Urinary bladder (tissue), 3 donors: ENCODE measurements at regions not wholly inside any gene's neighbourhood (a gene's known extent, or its start where the extent isn't known, plus 50 kb on each side); places are given as distances from the start of the nearest gene placed in this dataset.
"Not testable (repeated sequence)": the region's sequence is repeated elsewhere in the genome, so short reads cannot be mapped to it uniquely, and the experiment has no call there.

ENCODE experiments used
- DNase-seq: peaks from one replicate; pipeline ENCODE4 v3.0.0-alpha.2; 2015; ENCODE audit errors: extremely low spot score
- H3K27ac ChIP-seq: one replicate; pipeline ENCODE4 v1.5.1; 2013; ENCODE audit warnings: low read depth, mild to moderate bottlenecking, moderate library complexity
- H3K36me3 ChIP-seq: one replicate; pipeline ENCODE4 v1.6.1; 2013; ENCODE audit warnings: mild to moderate bottlenecking, moderate library complexity; ENCODE audit not compliant: insufficient read depth
- H3K4me1 ChIP-seq: one replicate; pipeline ENCODE4 v1.6.1; 2013; ENCODE audit warnings: mild to moderate bottlenecking, moderate library complexity; ENCODE audit not compliant: insufficient read depth
- H3K4me3 ChIP-seq: one replicate; pipeline ENCODE4 v1.5.1; 2013; ENCODE audit warnings: low read depth, low read length
- WGBS: extraction: QIAGEN DNeasy Blood & Tissue Kit; methylation state at CpG from one replicate; pipeline ENCODE4 v1.1.7; 2013; 5-methylcytosine and 5-hydroxymethylcytosine counted together
- donor health status: healthy with polysubstance abuse.
- donor health status: healthy.

- Histone ChIP-seq H3K4me3 (no peak overlapping the region), H3K36me3 (no peaks in the 10 kb centered on the region), H3K27ac (no peak overlapping the region), H3K4me1 (no peaks in the 10 kb centered on the region)
- DNase-seq, result no peak
- 74% methylated on average over 4 of the region's 4 CpGs for WGBS
These were observed 66.1 kb downstream of the RBMX2 start for GRCh38 chrX:130467936-130468335.

- Histone ChIP-seq H3K4me1 (no peaks in the 10 kb centered on the region), H3K36me3 (no peaks in the 10 kb centered on the region), H3K4me3 (no peak overlapping the region), H3K27ac (no peak overlapping the region)
- 55% methylated on average over 3 of the region's 3 CpGs for WGBS
- no peak for DNase-seq
These were observed 66.7 kb downstream of the RBMX2 start for GRCh38 chrX:130468395-130468923.

GRCh38 chrX:130482871-130483270 lies 81.1 kb downstream of the RBMX2 start:
- H3K27ac ChIP-seq, result no peak overlapping the region
- no peaks in the 10 kb centered on the region for H3K36me3 ChIP-seq
- no peak overlapping the region for H3K4me3 ChIP-seq
- 41% methylated on average over 2 of the region's 2 CpGs for WGBS
- H3K4me1 ChIP-seq, result no peaks in the 10 kb centered on the region
- DNase-seq, result no peak

- Histone ChIP-seq H3K27ac (no peak overlapping the region), H3K4me1 (no peaks in the 10 kb centered on the region), H3K36me3 (no peaks in the 10 kb centered on the region), H3K4me3 (no peak overlapping the region)
- WGBS, result 71% methylated on average over 1 of the region's 1 CpG
- no peak for DNase-seq
These were observed 84.1 kb downstream of the RBMX2 start for GRCh38 chrX:130485870-130486269.

- DNase-seq, H3K27ac ChIP-seq, H3K4me3 ChIP-seq, H3K36me3 ChIP-seq, H3K4me1 ChIP-seq: not testable (repeated sequence)
- WGBS, result 92% methylated on average over 10 of the region's 10 CpGs
These were observed 93.7 kb downstream of the RBMX2 start for GRCh38 chrX:130495502-130495901.

GRCh38 chrX:130497531-130497930 lies 95.7 kb downstream of the RBMX2 start:
- H3K36me3 ChIP-seq, result no peaks in the 10 kb centered on the region
- no peaks in the 10 kb centered on the region for H3K4me1 ChIP-seq
- no peak overlapping the region for H3K27ac ChIP-seq
- DNase-seq, result no peak
- H3K4me3 ChIP-seq, result no peak overlapping the region
- WGBS, result 51% methylated on average over 2 of the region's 2 CpGs

GRCh38 chrX:130498653-130499274 lies 97.0 kb downstream of the RBMX2 start:
- H3K4me3 ChIP-seq, result no peak overlapping the region
- no peaks in the 10 kb centered on the region for H3K4me1 ChIP-seq
- no peak overlapping the region for H3K27ac ChIP-seq
- no peaks in the 10 kb centered on the region for H3K36me3 ChIP-seq
- WGBS, result 92% methylated on average over 1 of the region's 1 CpG
- no peak for DNase-seq

GRCh38 chrX:130502016-130502570 lies 100.3 kb downstream of the RBMX2 start:
- DNase-seq, result no peak
- H3K27ac ChIP-seq, result no peak overlapping the region
- no peak overlapping the region for H3K4me3 ChIP-seq
- WGBS, result 72% methylated on average over 3 of the region's 3 CpGs
- no peaks in the 10 kb centered on the region for H3K36me3 ChIP-seq
- H3K4me1 ChIP-seq, result no peaks in the 10 kb centered on the region

GRCh38 chrX:130504019-130504418 lies 102.2 kb downstream of the RBMX2 start:
- Histone ChIP-seq H3K27ac (no peak overlapping the region), H3K4me3 (no peak overlapping the region), H3K4me1 (no peaks in the 10 kb centered on the region), H3K36me3 (no peaks in the 10 kb centered on the region)
- DNase-seq, result no peak
- 79% methylated on average over 2 of the region's 2 CpGs for WGBS

GRCh38 chrX:130507015-130507414 lies 105.2 kb downstream of the RBMX2 start:
- DNase-seq, result no peak
- H3K4me1 ChIP-seq, result no peaks in the 10 kb centered on the region
- 86% methylated on average over 2 of the region's 2 CpGs for WGBS
- no peak overlapping the region for H3K27ac ChIP-seq
- no peak overlapping the region for H3K4me3 ChIP-seq
- H3K36me3 ChIP-seq, result no peaks in the 10 kb centered on the region

GRCh38 chrX:130512534-130512933 lies 110.7 kb downstream of the RBMX2 start:
- H3K36me3 ChIP-seq, H3K4me3 ChIP-seq, H3K27ac ChIP-seq, DNase-seq, H3K4me1 ChIP-seq: not testable (repeated sequence)
- 87% methylated on average over 3 of the region's 3 CpGs for WGBS

GRCh38 chrX:130516123-130516522 lies 114.3 kb downstream of the RBMX2 start:
- Histone ChIP-seq H3K4me3 (no peak overlapping the region), H3K36me3 (no peaks in the 10 kb centered on the region), H3K4me1 (no peaks in the 10 kb centered on the region), H3K27ac (no peak overlapping the region)
- no peak for DNase-seq
- 90% methylated on average over 1 of the region's 1 CpG for WGBS

GRCh38 chrX:130523460-130524394 lies 121.9 kb downstream of the RBMX2 start:
- H3K36me3 ChIP-seq, result no peaks in the 10 kb centered on the region
- no peak overlapping the region for H3K27ac ChIP-seq
- H3K4me3 ChIP-seq, result peak overlapping the region; percentile 17
- WGBS, result 12% methylated on average over 42 of the region's 42 CpGs
- DNase-seq, result no peak
- no peaks in the 10 kb centered on the region for H3K4me1 ChIP-seq
